Kidney (tissue), 13 donors: ENCODE measurements at regions not wholly inside any gene's neighbourhood (a gene's known extent, or its start where the extent isn't known, plus 50 kb on each side); places are given as distances from the start of the nearest gene placed in this dataset.
A peak's percentile ranks its signal among the peaks of the same experiment; 100 is the strongest.

Experiments
- DNase-seq, 5 donors: peaks; one replicate each; pipeline ENCODE4 v3.0.0-alpha.2; 2013 to 2020
- FAIRE-seq: peaks from 2 replicates; lab custom pipeline; 2012; peaks lifted over from hg19 to GRCh38; lab: Jason Lieb, UNC
- H3K27ac ChIP-seq, 2 donors: one replicate each; pipeline ENCODE4 v1.7.0; 2013; ENCODE audit warnings: low read depth in 2 of 2, low read length in 2 of 2, inconsistent platforms in 1 of 2
- H3K27me3 ChIP-seq: one replicate; pipeline ENCODE4 v1.7.1; 2013; ENCODE audit warnings: low read length, inconsistent platforms; ENCODE audit not compliant: control insufficient read depth, insufficient read depth
- H3K36me3 ChIP-seq, 3 donors: one replicate each; pipeline versions ENCODE4 v1.7.0 to v1.7.1; 2013; ENCODE audit warnings: low read length in 3 of 3, control low read depth in 1 of 3, inconsistent platforms in 1 of 3; ENCODE audit not compliant: insufficient read depth in 3 of 3, control insufficient read depth in 2 of 3
- H3K4me1 ChIP-seq, 3 donors: one replicate each; pipeline versions ENCODE4 v1.7.0 to v1.7.1; 2013; ENCODE audit warnings: low read length in 3 of 3, inconsistent platforms in 1 of 3, low read depth in 1 of 3; ENCODE audit not compliant: control insufficient read depth in 2 of 3, insufficient read depth in 2 of 3
- H3K4me3 ChIP-seq, 3 donors: one replicate each; pipeline versions ENCODE4 v1.7.0 to v1.8.1; 2013; ENCODE audit warnings: low read length in 3 of 3, control low read depth in 1 of 3, inconsistent platforms in 1 of 3
- H3K9ac ChIP-seq, 3 donors: one replicate each; pipeline versions ENCODE4 v1.7.0 to v1.7.1; 2013; ENCODE audit warnings: low read length in 3 of 3, control low read depth in 1 of 3, inconsistent platforms in 1 of 3
- H3K9me3 ChIP-seq, 3 donors: one replicate each; pipeline versions ENCODE4 v1.7.0 to v1.7.1; 2013; ENCODE audit warnings: low read length in 3 of 3, control low read depth in 1 of 3, inconsistent platforms in 1 of 3; ENCODE audit not compliant: control insufficient read depth in 2 of 3, insufficient read depth in 1 of 3
- CTCF ChIP-seq: IDR thresholded peaks from 3 replicates; pipeline ENCODE4 v1.5.1; 2012; ENCODE audit warnings: mild to moderate bottlenecking, moderate library complexity, borderline replicate concordance; ENCODE audit not compliant: insufficient read depth; ENCODE audit errors: extremely low read depth
- intact Hi-C: fragments of 100-400 bp; cut with DNase I; formaldehyde crosslinking; loops from one replicate; pipeline ENCODE4 v1.11.1; 2022
- donor health status: control.
- donor health status: control.
- donor health status: control.
- donor health status: control.
- donor health status: control.
- donor health status: DM: yes; HTN: yes; CAD: no.
- donor health status: Normal renal cell carcinoma (clear cell type).

GRCh38 chr4:153111426-153112040, 92.7 kb upstream of the TRIM2 start:
- Histone ChIP-seq H3K27me3 (no peaks in the 10 kb centered on the region), H3K4me1 (peaks cover 0 to 4% (median 0%) of the 10 kb centered on the region in 3 donors), H3K9me3 (no peaks in the 10 kb centered on the region), H3K4me3 (no peak overlapping the region), H3K36me3 (no peaks in the 10 kb centered on the region), H3K9ac (no peak overlapping the region), H3K27ac (no peak overlapping the region)
- peak in 1 of 5 donors; percentile 11 for DNase-seq
- FAIRE-seq: no peak
- no peak for TF ChIP-seq CTCF
- intact Hi-C loops: no loop called here

- no peak for TF ChIP-seq CTCF
- no peaks in the 10 kb centered on the region for H3K9me3 ChIP-seq
- H3K27me3 ChIP-seq: no peaks in the 10 kb centered on the region
- H3K9ac ChIP-seq: no peak overlapping the region
- H3K4me1 ChIP-seq: peaks cover 0 to 4% (median 0%) of the 10 kb centered on the region in 3 donors
- no peaks in the 10 kb centered on the region for H3K36me3 ChIP-seq
- DNase-seq: peak in 1 of 5 donors; percentile 18
- no peak overlapping the region for H3K27ac ChIP-seq
- H3K4me3 ChIP-seq: no peak overlapping the region
- intact Hi-C loops: no loop called here
- FAIRE-seq: no peak
Measured at GRCh38 chr4:153112041-153112441, 92.2 kb upstream of the TRIM2 start.

- H3K4me3 ChIP-seq: no peak overlapping the region
- TF ChIP-seq CTCF: no peak
- H3K27ac ChIP-seq: no peak overlapping the region
- H3K27me3 ChIP-seq: no peaks in the 10 kb centered on the region
- no peaks in the 10 kb centered on the region for H3K36me3 ChIP-seq
- FAIRE-seq (no peak), DNase-seq (peak in 1 of 5 donors; percentile 13)
- H3K4me1 ChIP-seq: peaks cover 0 to 4% (median 0%) of the 10 kb centered on the region in 3 donors
- intact Hi-C loops: no loop called here
- H3K9me3 ChIP-seq: no peaks in the 10 kb centered on the region
- no peak overlapping the region for H3K9ac ChIP-seq
Measured at GRCh38 chr4:153113061-153113837, 91.0 kb upstream of the TRIM2 start.
